LoVo (cell line): ENCODE measurements at regions not wholly inside any gene's neighbourhood (a gene's known extent, or its start where the extent isn't known, plus 50 kb on each side); places are given as distances from the start of the nearest gene placed in this dataset.

ENCODE experiments used
- DNase-seq: peaks from one replicate; pipeline ENCODE4 v3.0.0-alpha.2; 2016; ENCODE audit warnings: low spot score

- no peak for DNase-seq
Observed at GRCh38 chr13:82817133-82817532, 1065.1 kb downstream of the SLITRK1 start.

- no peak for DNase-seq
Observed at GRCh38 chr13:82815791-82816190, 1066.5 kb downstream of the SLITRK1 start.

GRCh38 chr13:82803341-82803740 is 1078.9 kb downstream of the SLITRK1 start:
- DNase-seq, result no peak

- DNase-seq, result no peak
Observed at GRCh38 chr13:82802528-82802927, 1079.7 kb downstream of the SLITRK1 start.

- DNase-seq, result no peak
Observed at GRCh38 chr13:82800391-82800790, 1081.9 kb downstream of the SLITRK1 start.

GRCh38 chr13:82797876-82798275 is 1084.4 kb downstream of the SLITRK1 start:
- no peak for DNase-seq

- DNase-seq, result no peak
Observed at GRCh38 chr13:82791035-82791434, 1091.2 kb downstream of the SLITRK1 start.

GRCh38 chr13:82772816-82773215 is 1109.5 kb downstream of the SLITRK1 start:
- DNase-seq, result no peak

GRCh38 chr13:82766732-82767321 is 1115.4 kb downstream of the SLITRK1 start:
- no peak for DNase-seq

GRCh38 chr13:82758044-82758443 is 1124.2 kb downstream of the SLITRK1 start:
- DNase-seq, result no peak

GRCh38 chr13:82751206-82751605 is 1131.1 kb downstream of the SLITRK1 start:
- no peak for DNase-seq

GRCh38 chr13:82749551-82749950 is 1132.7 kb downstream of the SLITRK1 start:
- no peak for DNase-seq

- DNase-seq, result no peak
Observed at GRCh38 chr13:82747958-82748357, 1134.3 kb downstream of the SLITRK1 start.

- no peak for DNase-seq
Observed at GRCh38 chr13:82747291-82747690, 1135.0 kb downstream of the SLITRK1 start.

GRCh38 chr13:82740442-82740841 is 1141.8 kb downstream of the SLITRK1 start:
- DNase-seq, result no peak

- DNase-seq, result no peak
Observed at GRCh38 chr13:82739881-82740280, 1142.4 kb downstream of the SLITRK1 start.

- DNase-seq, result no peak
Observed at GRCh38 chr13:82729401-82729800, 1152.9 kb downstream of the SLITRK1 start.

- no peak for DNase-seq
Observed at GRCh38 chr13:82720986-82721385, 1161.3 kb downstream of the SLITRK1 start.

GRCh38 chr13:82719987-82720386 is 1162.3 kb downstream of the SLITRK1 start:
- no peak for DNase-seq

GRCh38 chr13:82717249-82717648 is 1165.0 kb downstream of the SLITRK1 start:
- no peak for DNase-seq

- no peak for DNase-seq
Observed at GRCh38 chr13:82713687-82714405, 1168.4 kb downstream of the SLITRK1 start.

- no peak for DNase-seq
Observed at GRCh38 chr13:82702513-82702912, 1179.8 kb downstream of the SLITRK1 start.

GRCh38 chr13:82701020-82701419 is 1181.3 kb downstream of the SLITRK1 start:
- no peak for DNase-seq

- DNase-seq, result no peak
Observed at GRCh38 chr13:82698941-82699340, 1183.3 kb downstream of the SLITRK1 start.
